ENCODE measurements at regions not wholly inside any gene's neighbourhood (a gene's known extent, or its start where the extent isn't known, plus 50 kb on each side); places are given as distances from the start of the nearest gene placed in this dataset.

- TF ChIP-seq CTCF (IDR thresholded peaks at IDR 0.05): no peak
- TF ChIP-seq POLR2A (IDR thresholded peaks at IDR 0.05): no peak
Observed at GRCh38 chr2:128457006-128457604, 138.4 kb upstream of the HS6ST1 start.

All from right lobe of liver (tissue), 4 donors.